H1 (cell line): ENCODE measurements at regions not wholly inside any gene's neighbourhood (a gene's known extent, or its start where the extent isn't known, plus 50 kb on each side); places are given as distances from the start of the nearest gene placed in this dataset.

Source experiments
- CTCF ChIA-PET: fragments of 300-600 bp; sonication (Branson Sonifier 250); formaldehyde crosslinking; loops from one replicate; lab custom pipeline; 2021; ENCODE audit not compliant: partially characterized antibody; lab: Charles Lee
- POLR2A ChIA-PET: fragments of 300-600 bp; sonication (Branson Sonifier 250); formaldehyde crosslinking; loops from one replicate; lab custom pipeline; 2021; ENCODE audit warnings: inconsistent platforms; ENCODE audit not compliant: partially characterized antibody; lab: Charles Lee
- DNase-seq, 2 experiments: peaks; one replicate each; pipeline versions ENCODE4 v3.0.0 to v3.0.0-alpha.2; 2010 to 2022; ENCODE audit warnings: low spot score in 2 of 2, low read depth in 1 of 2, mixed read lengths in 1 of 2
- FAIRE-seq: peaks from 2 replicates; lab custom pipeline; 2011; peaks lifted over from hg19 to GRCh38; lab: Jason Lieb, UNC
- H2AFZ ChIP-seq: 2 replicates; pipeline ENCODE4 v1.8.1; 2012; ENCODE audit warnings: low read length, inconsistent platforms
- H2AK5ac ChIP-seq: 2 replicates; pipeline ENCODE4 v1.6.1; 2013; ENCODE audit warnings: low read depth, low read length
- H2BK120ac ChIP-seq: replicated peaks from 2 replicates; pipeline ENCODE3; 2013; ENCODE audit warnings: low read depth, low read length, inconsistent platforms
- H2BK12ac ChIP-seq: 2 replicates; pipeline ENCODE4 v1.6.1; 2013; ENCODE audit warnings: low read depth, low read length
- H2BK15ac ChIP-seq: 2 replicates; pipeline ENCODE4 v1.6.1; 2013; ENCODE audit warnings: low read length
- H2BK20ac ChIP-seq: 2 replicates; pipeline ENCODE4 v1.6.1; 2013; ENCODE audit warnings: low read length
- H2BK5ac ChIP-seq: 2 replicates; pipeline ENCODE4 v1.6.1; 2013; ENCODE audit warnings: low read depth, low read length
- H3K14ac ChIP-seq: 2 replicates; pipeline ENCODE4 v1.6.1; 2013; ENCODE audit warnings: inconsistent platforms; ENCODE audit not compliant: insufficient read length
- H3K18ac ChIP-seq: 2 replicates; pipeline ENCODE4 v1.6.1; 2013; ENCODE audit warnings: low read length; ENCODE audit errors: extremely low read depth
- H3K23ac ChIP-seq: 2 replicates; pipeline ENCODE4 v1.6.1; 2013; ENCODE audit warnings: inconsistent platforms; ENCODE audit not compliant: insufficient read length
- H3K23me2 ChIP-seq: 2 replicates; pipeline ENCODE4 v1.6.1; 2013; ENCODE audit warnings: low read depth, low read length
- H3K27ac ChIP-seq: 2 replicates; pipeline ENCODE4 v1.6.1; 2011; ENCODE audit warnings: low read depth, low read length, inconsistent platforms
- H3K27me3 ChIP-seq, 4 experiments: replicated peaks in 1 of 4; 1 replicate in 1 of 4; 2 replicates in 3 of 4; pipeline versions ENCODE4 v1.6.1 to v1.8.1; 2011 to 2013; ENCODE audit warnings: low read length in 3 of 4, mild to moderate bottlenecking in 3 of 4, inconsistent platforms in 2 of 4, mixed read lengths in 2 of 4, moderate library complexity in 1 of 4; ENCODE audit not compliant: control insufficient read depth in 3 of 4, insufficient read depth in 3 of 4; ENCODE audit errors: extremely low read depth in 1 of 4
- H3K36me3 ChIP-seq, 4 experiments: 2 replicates each; pipeline versions ENCODE4 v1.6.1 to v1.8.1; 2011 to 2013; ENCODE audit warnings: mild to moderate bottlenecking in 4 of 4, low read length in 3 of 4, moderate library complexity in 2 of 4, control low read depth in 1 of 4, inconsistent platforms in 1 of 4; ENCODE audit not compliant: insufficient read depth in 4 of 4, control insufficient read depth in 2 of 4
- H3K4ac ChIP-seq: replicated peaks from 2 replicates; pipeline ENCODE3; 2013; ENCODE audit warnings: low read length, low read depth, mixed read lengths, inconsistent platforms; ENCODE audit not compliant: insufficient read length
- H3K4me1 ChIP-seq, 4 experiments: replicated peaks in 1 of 4; 1 replicate in 1 of 4; 2 replicates in 3 of 4; pipeline versions ENCODE4 v1.6.1 to v1.8.1; 2011 to 2013; ENCODE audit warnings: low read length in 3 of 4, inconsistent platforms in 2 of 4, mixed read lengths in 1 of 4; ENCODE audit not compliant: insufficient read depth in 4 of 4, control insufficient read depth in 3 of 4
- H3K4me2 ChIP-seq, 2 experiments: 2 replicates each; pipeline versions ENCODE4 v1.6.1 to v1.8.1; 2011 to 2013; ENCODE audit warnings: low read depth in 2 of 2, low read length in 2 of 2, control low read depth in 1 of 2, inconsistent platforms in 1 of 2, mild to moderate bottlenecking in 1 of 2; ENCODE audit not compliant: insufficient read depth in 1 of 2
- H3K4me3 ChIP-seq, 4 experiments: fragments of 200-600, 300-600 bp in 1 of 4; sonication (generic), shearing (Covaris generic), sonication (Bioruptor Twin) in 1 of 4; 2 replicates each; pipeline versions ENCODE4 v1.5.1 to v1.8.1; 2011 to 2016; ENCODE audit warnings: low read length in 4 of 4, low read depth in 3 of 4, control low read depth in 2 of 4, inconsistent platforms in 2 of 4, mild to moderate bottlenecking in 2 of 4, mixed read lengths in 1 of 4, moderate library complexity in 1 of 4; ENCODE audit not compliant: insufficient read depth in 2 of 4; ENCODE audit errors: extremely low read depth in 1 of 4
- H3K56ac ChIP-seq: replicated peaks from 2 replicates; pipeline ENCODE3; 2013; ENCODE audit warnings: low read depth, mild to moderate bottlenecking, mixed read lengths, low read length, inconsistent platforms; ENCODE audit not compliant: insufficient read length
- H3K79me1 ChIP-seq: 2 replicates; pipeline ENCODE4 v1.6.1; 2013; ENCODE audit warnings: low read depth, low read length, control low read depth
- H3K79me2 ChIP-seq, 2 experiments: 2 replicates each; pipeline versions ENCODE4 v1.6.1 to v1.8.1; 2012 to 2013; ENCODE audit warnings: low read length in 2 of 2, mild to moderate bottlenecking in 2 of 2, inconsistent platforms in 1 of 2; ENCODE audit not compliant: insufficient read depth in 2 of 2, control insufficient read depth in 1 of 2
- H3K9ac ChIP-seq, 4 experiments: replicated peaks in 1 of 4; 1 replicate in 1 of 4; 2 replicates in 3 of 4; pipeline versions ENCODE4 v1.6.1 to v1.8.1; 2011 to 2013; ENCODE audit warnings: low read depth in 3 of 4, low read length in 3 of 4, control low read depth in 2 of 4, mild to moderate bottlenecking in 2 of 4, moderate library complexity in 2 of 4, inconsistent platforms in 1 of 4; ENCODE audit errors: extremely low read depth in 1 of 4
- H3K9me3 ChIP-seq, 2 experiments: 2 replicates each; pipeline versions ENCODE4 v1.6.1 to v1.8.1; 2012 to 2013; ENCODE audit warnings: mild to moderate bottlenecking in 2 of 2, moderate library complexity in 2 of 2, control low read depth in 1 of 2, inconsistent platforms in 1 of 2, low read depth in 1 of 2, low read length in 1 of 2, mixed read lengths in 1 of 2; ENCODE audit not compliant: insufficient read depth in 2 of 2
- H4K20me1 ChIP-seq, 2 experiments: replicated peaks in 1 of 2; 2 replicates each; pipeline versions ENCODE3 to v1.8.1; 2011 to 2013; ENCODE audit warnings: inconsistent platforms in 2 of 2, low read length in 2 of 2, mild to moderate bottlenecking in 1 of 2; ENCODE audit not compliant: insufficient read depth in 2 of 2, control insufficient read depth in 1 of 2
- H4K5ac ChIP-seq: 2 replicates; pipeline ENCODE4 v1.6.1; 2013; ENCODE audit warnings: low read length, low read depth, mixed read lengths, inconsistent platforms; ENCODE audit not compliant: insufficient read length
- H4K8ac ChIP-seq: 2 replicates; pipeline ENCODE4 v1.8.0; 2013; ENCODE audit warnings: mild to moderate bottlenecking, moderate library complexity, low read length, inconsistent platforms; ENCODE audit not compliant: insufficient read depth; ENCODE audit errors: extremely low read depth
- H4K91ac ChIP-seq: replicated peaks from 2 replicates; pipeline ENCODE3; 2013; ENCODE audit warnings: low read length, mixed read lengths, inconsistent platforms; ENCODE audit not compliant: insufficient read length
- GABPA ChIP-seq: IDR thresholded peaks from 2 replicates; pipeline ENCODE4 v1.6.1; 2011; ENCODE audit warnings: mild to moderate bottlenecking, low read length, moderate library complexity, borderline replicate concordance; ENCODE audit not compliant: insufficient read depth
- WGBS, 2 experiments: shearing (Covaris generic) in 1 of 2; methylation state at CpG; one replicate each; pipeline versions ENCODE4 v1.1.6 to v1.1.7; 2013 to 2015; ENCODE audit warnings: low lambda C conversion rate in 2 of 2, mixed read lengths in 2 of 2, inconsistent platforms in 1 of 2, low coverage in 1 of 2, missing lambda C conversion rate in 1 of 2; ENCODE audit not compliant: insufficient replicate concordance in 2 of 2, insufficient coverage in 1 of 2, insufficient read length in 1 of 2; ENCODE audit errors: extremely low coverage in 1 of 2, missing lambda C conversion rate in 1 of 2; 5-methylcytosine and 5-hydroxymethylcytosine counted together

- DNase-seq (no peak), FAIRE-seq (no peak)
- H3K27me3 ChIP-seq, result no peaks in the 10 kb centered on the region
- no peak overlapping the region for H3K23ac ChIP-seq
- no peak overlapping the region for H3K56ac ChIP-seq
- WGBS, 2 experiments, result 86% methylated on average over 1 of the region's 1 CpG; no CpG with 5 or more reads in 1 of the 2 experiments
- no peaks in the 10 kb centered on the region for H3K79me1 ChIP-seq
- no peak overlapping the region for H2BK20ac ChIP-seq
- no peaks in the 10 kb centered on the region for H3K9me3 ChIP-seq
- H3K4ac ChIP-seq, result no peak overlapping the region
- H2AFZ ChIP-seq, result no peak overlapping the region
- no peaks in the 10 kb centered on the region for H3K4me1 ChIP-seq
- H4K91ac ChIP-seq, result no peak overlapping the region
- no peak overlapping the region for H3K9ac ChIP-seq
- no peak overlapping the region for H2BK15ac ChIP-seq
- POLR2A ChIA-PET, result no interaction called here
- H4K8ac ChIP-seq, result no peak overlapping the region; the same call in 1 of the 2 replicates
- no peak overlapping the region for H3K14ac ChIP-seq
- H3K4me3 ChIP-seq, result no peak overlapping the region
- H2BK12ac ChIP-seq, result no peak overlapping the region
- no peak overlapping the region for H3K18ac ChIP-seq
- no peak overlapping the region for H2BK5ac ChIP-seq
- H2BK120ac ChIP-seq, result no peak overlapping the region
- no peaks in the 10 kb centered on the region for H4K20me1 ChIP-seq
- no peaks in the 10 kb centered on the region for H3K36me3 ChIP-seq
- H3K79me2 ChIP-seq, result no peaks in the 10 kb centered on the region
- no peak overlapping the region for H3K27ac ChIP-seq
- no peak overlapping the region for H4K5ac ChIP-seq
- no peak overlapping the region for H2AK5ac ChIP-seq
- no peaks in the 10 kb centered on the region for H3K23me2 ChIP-seq
- CTCF ChIA-PET, result interaction anchor here (1.1 kb wide), 1 partner anchor 9 kb away, joined by 6 read pairs; no protein-coding TSS in a partner anchor
- no peak overlapping the region for H3K4me2 ChIP-seq
- no peak for TF ChIP-seq GABPA
Measured at GRCh38 chr10:78843495-78843894, 225.3 kb upstream of the ZMIZ1 start.
